Neural cell (in vitro differentiated cells): ENCODE measurements at regions not wholly inside any gene's neighbourhood (a gene's known extent, or its start where the extent isn't known, plus 50 kb on each side); places are given as distances from the start of the nearest gene placed in this dataset.

Experiments
- CTCF ChIP-seq: fragments of 450-650 bp; IDR thresholded peaks from 2 replicates; pipeline ENCODE4 v1.5.1; 2014; ENCODE audit warnings: antibody characterized with exemption, mild to moderate bottlenecking, moderate library complexity; ENCODE audit not compliant: poor library complexity, severe bottlenecking
- EP300 ChIP-seq: fragments of 450-650 bp; conservative IDR thresholded peaks from 2 replicates; pipeline ENCODE4 v1.6.1; 2014; ENCODE audit warnings: antibody characterized with exemption, mild to moderate bottlenecking, moderate library complexity; ENCODE audit not compliant: poor library complexity, severe bottlenecking
- EZH2 ChIP-seq: fragments of 200-600, 300-800 bp; shearing (Covaris generic), sonication (generic); IDR thresholded peaks from 2 replicates; pipeline ENCODE4 v1.6.1; 2014; ENCODE audit warnings: antibody characterized with exemption, low read length, borderline replicate concordance, mild to moderate bottlenecking; ENCODE audit not compliant: insufficient read depth, poor library complexity, severe bottlenecking
- POLR2AphosphoS5 ChIP-seq: IDR thresholded peaks from 2 replicates; pipeline ENCODE4 v1.6.1; 2012
- RAD21 ChIP-seq: fragments of 450-650 bp; conservative IDR thresholded peaks from 2 replicates; pipeline ENCODE4 v1.6.1; 2014; ENCODE audit warnings: antibody characterized with exemption, mild to moderate bottlenecking, moderate library complexity
- REST ChIP-seq: IDR thresholded peaks from 2 replicates; pipeline ENCODE4 v1.6.1; 2012; ENCODE audit warnings: borderline replicate concordance
- TAF1 ChIP-seq: IDR thresholded peaks from 2 replicates; pipeline ENCODE4 v1.6.1; 2012; ENCODE audit warnings: low read depth

- no peak for TF ChIP-seq RAD21
- no peak for TF ChIP-seq CTCF
- no peak for TF ChIP-seq REST
- no peak for TF ChIP-seq EZH2
- no peak for TF ChIP-seq EP300
- no peak for TF ChIP-seq TAF1
- no peak for TF ChIP-seq POLR2AphosphoS5
These were observed 483.8 kb upstream of the EYS start for GRCh38 chr6:66190858-66191257.
